ENCODE measurements at regions not wholly inside any gene's neighbourhood (a gene's known extent, or its start where the extent isn't known, plus 50 kb on each side); places are given as distances from the start of the nearest gene placed in this dataset.

DNA sequence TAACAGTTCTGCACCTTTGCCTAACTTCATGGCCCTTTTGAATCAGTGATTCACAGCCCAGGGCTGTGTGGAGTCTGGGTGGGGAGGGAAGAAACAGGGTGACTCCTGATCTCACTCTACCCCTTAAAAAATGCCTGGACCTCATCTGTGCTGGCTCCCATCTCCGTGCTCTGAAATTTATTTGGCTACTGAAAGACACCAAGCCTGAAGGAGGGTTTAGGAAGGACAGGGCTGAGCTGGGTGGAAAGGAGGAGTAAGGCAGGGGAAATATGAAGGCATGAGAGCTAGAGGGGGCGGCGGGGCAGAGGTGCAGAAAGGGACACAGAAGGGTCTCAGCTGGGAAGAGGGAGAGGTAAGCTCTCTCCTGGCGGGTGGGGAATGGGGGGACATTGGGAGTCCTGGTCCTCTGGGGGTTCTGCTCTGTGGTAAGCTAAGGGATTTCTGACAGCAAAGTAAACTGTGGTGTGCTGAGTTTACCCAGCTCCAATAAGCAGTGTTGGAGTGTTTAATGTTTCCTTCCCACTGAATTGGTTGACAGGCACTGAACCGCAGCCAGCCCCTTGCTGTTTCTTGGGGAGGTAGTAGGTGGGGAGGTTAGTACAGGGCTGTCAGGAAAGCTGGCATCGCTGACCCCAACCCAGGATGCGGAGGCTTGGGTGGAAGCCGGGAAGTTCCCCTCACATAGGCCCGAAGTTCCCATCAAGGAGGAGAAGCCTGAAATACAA, 71.1 kb downstream of the RPUSD4 start:
- TF ChIP-seq, protein P1, sequence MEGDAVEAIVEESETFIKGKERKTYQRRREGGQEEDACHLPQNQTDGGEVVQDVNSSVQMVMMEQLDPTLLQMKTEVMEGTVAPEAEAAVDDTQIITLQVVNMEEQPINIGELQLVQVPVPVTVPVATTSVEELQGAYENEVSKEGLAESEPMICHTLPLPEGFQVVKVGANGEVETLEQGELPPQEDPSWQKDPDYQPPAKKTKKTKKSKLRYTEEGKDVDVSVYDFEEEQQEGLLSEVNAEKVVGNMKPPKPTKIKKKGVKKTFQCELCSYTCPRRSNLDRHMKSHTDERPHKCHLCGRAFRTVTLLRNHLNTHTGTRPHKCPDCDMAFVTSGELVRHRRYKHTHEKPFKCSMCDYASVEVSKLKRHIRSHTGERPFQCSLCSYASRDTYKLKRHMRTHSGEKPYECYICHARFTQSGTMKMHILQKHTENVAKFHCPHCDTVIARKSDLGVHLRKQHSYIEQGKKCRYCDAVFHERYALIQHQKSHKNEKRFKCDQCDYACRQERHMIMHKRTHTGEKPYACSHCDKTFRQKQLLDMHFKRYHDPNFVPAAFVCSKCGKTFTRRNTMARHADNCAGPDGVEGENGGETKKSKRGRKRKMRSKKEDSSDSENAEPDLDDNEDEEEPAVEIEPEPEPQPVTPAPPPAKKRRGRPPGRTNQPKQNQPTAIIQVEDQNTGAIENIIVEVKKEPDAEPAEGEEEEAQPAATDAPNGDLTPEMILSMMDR (IDR thresholded peaks at IDR 0.05 in 4 of 5, conservative IDR thresholded peaks at IDR 0.05 in 1 of 5): no peak
- TF ChIP-seq POLR2A (IDR thresholded peaks at IDR 0.05): no peak

All from gastrocnemius medialis (tissue), 4 donors.